ENCODE measurements at regions not wholly inside any gene's neighbourhood (a gene's known extent, or its start where the extent isn't known, plus 50 kb on each side); places are given as distances from the start of the nearest gene placed in this dataset.
"Not testable (repeated sequence)": the region's sequence is repeated elsewhere in the genome, so short reads cannot be mapped to it uniquely, and the experiment has no call there.

GRCh38 chr14:106377432-106377831, 851.0 kb downstream of the TMEM121 start:
- no peak for DNase-seq

GRCh38 chr14:106378191-106378590, 851.8 kb downstream of the TMEM121 start:
- DNase-seq = peak; percentile 22 to 24

GRCh38 chr14:106380740-106381139, 854.4 kb downstream of the TMEM121 start:
- DNase-seq = no peak

GRCh38 chr14:106389186-106389585, 862.8 kb downstream of the TMEM121 start:
- DNase-seq = not testable (repeated sequence)

GRCh38 chr14:106390401-106390800, 864.0 kb downstream of the TMEM121 start:
- DNase-seq = no peak

DNA sequence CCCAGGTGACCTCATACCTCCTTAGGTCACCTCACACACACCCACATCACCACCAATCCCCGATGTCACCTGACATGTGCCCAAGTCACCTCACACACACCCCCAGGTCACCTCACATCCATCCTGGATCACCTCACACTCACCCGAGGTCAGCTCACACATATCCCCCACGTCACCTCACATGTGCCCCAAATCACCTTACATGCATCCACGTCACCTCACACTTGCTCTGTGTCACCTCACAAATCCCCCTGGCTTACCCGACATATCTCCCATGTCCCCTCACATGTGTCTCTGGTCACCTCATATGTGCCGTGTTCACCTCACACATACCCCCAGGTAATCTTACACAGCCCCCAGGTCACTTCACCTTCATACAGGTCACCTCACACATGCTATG, 864.6 kb downstream of the TMEM121 start:
- DNase-seq = no peak

GRCh38 chr14:106393742-106394141, 867.4 kb downstream of the TMEM121 start:
- DNase-seq = no peak

DNA sequence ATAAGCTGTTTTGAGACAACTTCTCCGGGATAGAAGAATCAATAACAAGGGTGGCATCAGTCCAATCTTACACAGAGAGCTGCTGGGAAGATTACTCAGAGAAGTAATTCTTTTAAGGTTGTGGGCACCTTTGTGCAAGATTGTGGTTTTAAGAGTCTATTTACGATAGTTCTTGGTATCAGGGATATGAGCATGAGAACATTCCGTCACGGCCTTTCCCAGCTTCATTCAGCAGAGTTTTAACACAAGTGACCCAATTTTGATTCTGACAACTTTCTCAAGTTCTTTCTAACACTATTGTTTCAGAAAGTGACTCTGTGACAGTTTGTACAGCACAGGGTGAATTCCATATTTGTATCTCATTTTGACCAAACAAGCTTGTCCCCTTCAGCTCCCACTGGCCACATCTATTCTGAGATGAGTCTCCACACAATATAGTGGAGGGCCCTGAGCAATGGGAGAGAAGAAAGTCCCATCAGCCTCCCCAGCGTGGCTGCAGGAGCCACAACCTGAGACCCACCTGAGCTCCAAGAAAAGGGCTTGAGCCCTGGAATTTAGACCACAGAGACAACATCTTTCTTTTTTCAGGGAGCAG, 869.2 kb downstream of the TMEM121 start:
- DNase-seq = no peak

GRCh38 chr14:106396999-106397398, 870.6 kb downstream of the TMEM121 start:
- no peak for DNase-seq

DNA sequence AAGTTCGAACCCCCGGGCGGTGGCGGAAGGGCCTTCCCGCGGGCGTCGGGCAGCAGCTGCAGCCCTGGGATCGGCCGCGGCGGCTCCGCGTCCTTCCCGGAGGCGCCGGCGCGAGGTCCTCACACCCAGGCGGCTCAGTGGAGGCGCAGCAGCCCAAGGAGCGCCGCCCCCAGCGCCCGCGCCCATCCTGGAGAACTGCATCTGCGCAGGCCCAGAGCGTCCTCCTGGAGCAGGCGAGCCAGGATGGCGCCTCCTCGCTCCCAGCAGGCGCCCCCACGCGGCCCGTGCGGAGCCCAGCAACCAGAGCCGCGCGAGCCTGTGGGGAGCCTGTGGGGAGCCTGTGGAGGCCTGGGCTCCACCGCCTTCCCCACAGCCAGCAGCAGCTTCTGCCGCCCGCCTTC, 872.5 kb downstream of the TMEM121 start:
- not testable (repeated sequence) for DNase-seq

DNA sequence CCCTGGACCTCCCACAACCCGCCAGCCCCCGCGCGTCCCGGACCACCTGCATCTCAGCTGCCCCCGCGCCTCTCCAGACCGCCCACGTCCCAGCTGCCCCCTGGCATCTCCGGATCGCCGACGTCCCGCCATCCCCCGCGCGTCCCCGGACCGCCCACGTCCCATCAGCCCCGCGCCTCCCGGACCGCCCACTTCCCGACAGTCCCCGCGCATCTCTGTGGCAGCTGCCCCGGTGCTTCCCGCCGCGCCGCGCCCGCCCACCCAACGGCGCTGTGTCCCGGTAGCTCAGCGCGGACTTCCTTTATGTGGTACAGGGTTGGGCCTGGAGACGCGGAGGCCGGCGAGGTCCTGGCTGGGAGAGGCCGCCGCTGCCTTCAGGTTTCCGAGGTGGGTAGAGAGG, 874.9 kb downstream of the TMEM121 start:
- not testable (repeated sequence) for DNase-seq

- DNase-seq = not testable (repeated sequence)
These were observed 883.8 kb downstream of the TMEM121 start for GRCh38 chr14:106410229-106410628.

GRCh38 chr14:106414464-106414863, 888.1 kb downstream of the TMEM121 start:
- no peak for DNase-seq

GRCh38 chr14:106417224-106418049, 891.1 kb downstream of the TMEM121 start:
- peak; percentile 85 to 90 for DNase-seq

DNA sequence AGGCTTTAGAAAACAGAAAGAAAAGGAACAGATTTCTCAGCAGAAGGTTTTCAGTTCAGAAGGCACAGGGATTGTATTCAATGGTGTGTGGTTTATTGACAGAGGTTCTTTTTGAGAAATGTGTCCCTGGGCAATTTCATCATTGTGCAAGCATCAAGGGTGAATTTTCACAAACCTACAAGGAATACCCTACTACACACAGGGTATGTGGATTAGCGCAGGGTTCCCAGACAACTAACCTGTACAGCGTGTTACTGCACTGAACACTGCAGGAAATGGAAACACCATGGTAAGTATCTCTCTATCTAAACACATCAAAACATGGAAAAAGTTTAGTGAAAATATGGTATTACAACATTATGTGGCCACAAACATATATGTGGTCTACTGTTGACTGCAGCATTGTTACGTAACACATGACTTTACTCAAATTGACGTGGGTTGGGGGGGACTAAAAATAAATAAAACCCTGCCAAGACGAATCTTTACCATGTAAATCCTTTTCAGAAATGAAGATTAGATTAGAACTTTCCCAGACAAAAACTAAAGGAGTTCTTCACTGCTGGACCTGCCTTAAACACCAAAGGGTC, 893.1 kb downstream of the TMEM121 start:
- no peak for DNase-seq

DNA sequence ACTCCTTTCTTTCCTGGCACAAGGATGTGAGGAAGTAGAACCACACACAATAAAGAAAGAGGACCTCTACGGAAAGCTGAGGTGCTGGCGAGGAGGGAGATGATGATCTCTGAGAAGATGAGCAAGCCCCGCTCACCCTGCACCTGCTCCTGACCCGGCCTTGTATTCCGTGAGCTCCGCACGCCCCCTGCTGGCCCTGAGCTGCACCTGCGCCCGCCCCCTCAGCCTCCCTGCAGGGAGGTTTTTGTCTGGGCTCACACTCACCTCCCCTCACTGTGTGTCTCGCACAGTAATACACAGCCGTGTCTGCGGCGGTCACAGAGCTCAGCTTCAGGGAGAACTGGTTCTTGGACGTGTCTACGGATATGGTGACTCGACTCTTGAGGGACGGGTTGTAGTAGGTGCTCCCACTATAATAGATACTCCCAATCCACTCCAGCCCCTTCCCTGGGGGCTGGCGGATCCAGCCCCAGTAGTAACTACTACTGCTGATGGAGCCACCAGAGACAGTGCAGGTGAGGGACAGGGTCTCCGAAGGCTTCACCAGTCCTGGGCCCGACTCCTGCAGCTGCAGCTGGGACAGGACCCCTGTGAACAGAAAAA, 895.1 kb downstream of the TMEM121 start:
- DNase-seq = peak; percentile 37 to 39

DNA sequence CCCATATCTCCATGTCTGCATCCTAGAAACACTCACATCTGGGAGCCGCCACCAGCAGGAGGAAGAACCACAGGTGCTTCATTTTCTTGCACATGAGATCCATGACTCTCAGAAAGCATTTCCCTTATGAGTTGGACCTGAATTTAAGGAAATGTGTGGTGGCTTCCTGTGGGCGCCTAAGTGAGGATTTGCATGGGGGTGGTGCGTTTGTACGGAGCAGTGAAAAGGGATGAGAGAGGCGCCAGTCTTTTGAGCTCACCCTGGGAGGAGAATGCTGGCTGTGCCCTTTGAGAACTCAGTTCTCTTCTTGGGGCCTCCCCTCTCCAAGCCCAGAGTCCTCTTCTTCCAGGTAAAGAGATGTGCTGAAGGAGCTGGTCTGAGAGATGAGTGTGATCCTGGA, 895.7 kb downstream of the TMEM121 start:
- DNase-seq = no peak

- DNase-seq = not testable (repeated sequence)
These were observed 898.8 kb downstream of the TMEM121 start for GRCh38 chr14:106425150-106425549.

- DNase-seq = peak; percentile 66 to 80
These were observed 910.0 kb downstream of the TMEM121 start for GRCh38 chr14:106436310-106436905.

GRCh38 chr14:106442857-106443256, 916.5 kb downstream of the TMEM121 start:
- peak; percentile 10 to 38 for DNase-seq

GRCh38 chr14:106455026-106455425, 928.6 kb downstream of the TMEM121 start:
- no peak for DNase-seq

DNA sequence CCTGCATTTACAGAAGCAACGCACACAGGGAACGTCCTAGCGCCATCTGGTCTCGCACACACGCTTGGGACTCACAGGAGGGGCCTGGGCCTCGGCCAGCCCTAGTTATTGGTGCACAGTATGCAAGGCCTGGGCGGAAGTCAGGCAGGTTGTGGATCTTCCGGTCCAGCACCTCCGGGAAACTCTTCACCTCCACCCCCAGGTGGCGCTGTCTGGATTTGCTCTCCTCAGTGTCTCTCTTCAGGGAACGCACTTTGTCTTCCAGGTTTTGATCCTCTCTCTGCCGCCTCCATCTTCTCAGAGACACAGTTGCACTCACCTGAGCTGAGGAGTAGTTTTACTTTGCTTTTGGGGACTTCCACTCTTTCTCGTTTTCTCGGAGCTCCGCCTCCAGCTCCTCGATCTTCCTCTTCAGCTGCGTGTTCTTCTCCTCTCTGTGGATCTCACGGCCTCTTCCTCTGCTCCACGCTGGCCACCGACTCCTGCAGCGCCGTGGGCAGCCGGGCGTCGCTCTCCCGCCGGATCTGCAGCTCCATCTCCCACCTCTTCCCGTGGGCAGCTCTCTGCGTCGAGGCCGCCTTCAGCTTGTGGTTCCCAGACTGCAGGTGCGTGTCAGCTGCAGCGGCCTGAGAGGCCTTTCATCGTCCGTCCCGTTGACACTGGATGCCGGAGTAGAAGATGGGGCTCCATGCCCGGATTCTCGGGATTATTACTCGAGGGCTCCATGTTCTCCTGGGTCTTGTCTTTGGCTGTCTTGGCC, 933.8 kb downstream of the TMEM121 start:
- peak; percentile 10 to 22 for DNase-seq

All from inflammatory macrophage (primary cell).